ENCODE measurements at regions not wholly inside any gene's neighbourhood (a gene's known extent, or its start where the extent isn't known, plus 50 kb on each side); places are given as distances from the start of the nearest gene placed in this dataset.
"Not testable (repeated sequence)": the region's sequence is repeated elsewhere in the genome, so short reads cannot be mapped to it uniquely, and the experiment has no call there.

DNA sequence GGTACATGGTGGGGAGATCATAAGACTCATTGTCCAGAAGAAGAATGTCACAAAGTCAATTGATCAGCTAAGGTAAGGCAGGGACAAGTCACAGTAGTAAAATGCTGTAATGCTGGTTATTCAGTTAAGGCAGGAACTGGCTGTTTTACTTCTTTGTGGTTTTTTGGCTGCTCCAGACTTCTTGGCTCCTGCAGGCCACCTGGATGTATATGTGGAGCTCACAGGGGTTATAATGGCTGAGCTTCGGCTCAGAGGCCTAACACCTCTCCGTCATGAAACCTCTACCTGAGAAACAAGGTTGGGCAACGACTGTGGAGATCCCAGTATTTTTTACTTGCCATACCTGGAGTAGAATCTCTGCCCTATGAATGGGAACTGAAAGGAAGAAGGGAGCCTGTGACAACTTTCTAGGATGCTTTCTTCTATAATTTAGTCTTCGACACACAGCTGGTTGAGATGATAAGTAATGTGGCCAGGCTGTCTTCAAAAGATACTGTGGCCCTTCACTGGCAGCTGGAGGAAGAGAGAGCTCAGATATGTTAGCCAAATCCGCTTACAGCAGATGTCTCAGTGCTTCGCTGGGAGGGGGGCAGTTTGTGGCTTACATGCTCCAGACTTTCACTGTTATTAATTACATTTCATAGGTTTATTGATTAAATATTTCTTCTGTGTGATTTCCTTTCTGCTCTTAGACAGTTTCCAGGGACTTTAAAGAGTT, 887.8 kb downstream of the IGSF11 start:
- DNase-seq = no peak

DNA sequence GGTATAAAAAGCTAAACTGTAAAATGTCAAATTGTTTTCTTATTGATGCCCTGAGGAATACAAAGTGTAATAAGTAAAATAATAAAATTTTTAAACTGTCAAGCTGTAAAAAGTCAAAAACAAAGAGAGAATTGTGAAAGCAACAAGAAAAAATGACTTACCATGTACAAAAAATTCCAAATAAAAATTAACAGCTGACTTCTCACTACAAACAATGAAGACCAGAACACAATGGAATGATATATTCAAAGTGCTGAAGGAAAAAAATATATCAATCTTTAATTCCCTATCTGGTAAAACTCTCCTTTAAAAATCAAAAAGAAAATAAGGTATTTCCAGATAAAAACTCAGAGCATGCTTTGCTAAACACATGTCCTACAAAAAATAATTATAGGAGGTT, 883.5 kb downstream of the IGSF11 start:
- DNase-seq = no peak

DNA sequence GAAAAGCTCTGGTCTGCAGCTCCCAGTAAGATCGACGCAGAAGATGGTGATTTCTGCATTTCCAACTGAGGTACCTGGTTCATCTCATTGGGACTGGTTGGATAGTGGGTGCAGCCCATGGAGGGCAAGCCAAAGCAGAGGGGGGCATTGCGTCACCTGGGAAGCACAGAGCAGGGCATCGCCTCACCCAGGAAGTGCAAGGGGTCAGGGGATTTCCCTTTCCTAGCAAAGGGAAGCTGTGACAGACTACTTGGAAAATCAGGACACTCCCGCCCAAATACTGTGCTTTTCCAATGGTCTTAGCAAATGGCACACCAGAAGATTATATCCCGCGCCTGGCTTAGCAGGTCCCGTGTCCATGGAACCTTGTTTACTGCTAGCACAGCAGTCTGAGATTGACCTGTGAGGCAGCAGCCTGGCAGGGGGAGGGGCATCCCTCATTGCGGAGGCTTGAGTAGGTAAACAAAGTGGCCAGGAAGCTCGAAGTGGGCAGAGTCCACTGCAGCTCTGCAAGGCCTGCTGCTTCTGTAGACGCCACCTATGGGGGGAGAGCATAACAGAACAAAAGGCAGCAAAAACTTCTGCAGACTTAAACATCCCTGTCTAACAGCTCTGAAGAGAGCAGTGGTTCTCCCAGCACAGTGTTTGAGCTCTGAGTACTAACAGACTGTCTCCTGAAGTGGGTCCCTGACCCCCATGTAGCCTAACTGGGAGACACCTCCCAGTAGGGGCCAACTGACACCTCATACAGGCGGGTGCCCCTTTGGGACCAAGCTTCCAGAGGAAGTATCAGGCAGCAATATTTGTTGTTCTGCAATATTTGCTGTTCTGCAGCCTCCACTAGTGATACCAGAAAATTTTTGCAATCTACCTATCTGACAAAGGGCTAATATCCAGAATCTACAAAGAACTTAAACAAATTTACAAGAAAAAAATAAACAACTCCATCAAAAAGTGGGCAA, 871.7 kb downstream of the IGSF11 start:
- not testable (repeated sequence) for DNase-seq

DNA sequence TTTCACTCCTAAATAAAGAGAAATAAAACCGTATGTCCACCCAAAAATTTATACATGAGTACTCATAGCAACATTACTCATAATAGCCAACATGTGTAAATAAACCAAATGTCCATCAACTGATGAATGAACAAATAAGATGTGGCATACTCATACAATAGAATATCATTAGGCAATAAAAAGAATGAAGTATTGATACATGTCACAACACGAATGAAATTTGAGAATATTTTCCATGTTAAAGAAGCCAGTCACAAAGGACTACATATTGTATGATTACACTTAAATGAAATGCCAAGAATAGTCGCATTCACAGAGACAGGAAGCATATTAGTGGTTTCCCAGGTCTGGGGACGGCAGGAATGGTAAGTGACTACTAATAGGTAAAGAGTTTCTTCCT, 869.2 kb downstream of the IGSF11 start:
- DNase-seq = no peak

- DNase-seq = no peak
These were observed 867.1 kb downstream of the IGSF11 start for GRCh38 chr3:118167571-118167970.

- DNase-seq = no peak
These were observed 866.5 kb downstream of the IGSF11 start for GRCh38 chr3:118168175-118168574.

DNA sequence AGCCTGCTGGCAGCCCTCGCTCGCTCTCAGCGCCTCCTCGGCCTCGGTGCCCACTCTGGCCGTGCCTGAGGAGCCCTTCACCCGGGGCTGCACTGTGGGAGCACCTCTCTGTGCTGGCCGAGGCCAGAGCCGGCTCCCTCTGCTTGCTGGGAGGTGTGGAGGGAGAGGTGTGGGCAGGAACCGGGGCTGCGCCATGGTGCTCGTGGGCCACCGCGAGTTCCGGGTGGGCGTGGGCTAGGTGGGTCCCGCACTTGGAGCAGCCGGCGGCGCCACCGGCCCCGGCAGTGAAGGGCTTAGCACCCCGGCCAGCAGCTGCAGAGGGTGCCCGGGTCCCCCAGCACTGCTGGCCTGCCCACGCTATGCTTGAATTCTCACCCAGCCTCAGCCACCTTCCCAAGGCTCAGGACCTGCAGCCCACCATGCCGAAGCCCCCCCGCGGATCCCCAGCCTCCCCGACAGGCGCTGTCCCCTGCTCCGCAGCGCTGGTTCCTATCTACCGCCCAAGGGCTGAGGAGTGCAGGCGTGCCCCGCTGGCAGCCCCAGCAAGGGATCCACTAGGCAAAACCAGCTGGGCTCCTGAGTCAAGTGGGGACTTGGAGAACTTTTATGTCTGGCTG, 863.3 kb downstream of the IGSF11 start:
- DNase-seq = no peak

DNA sequence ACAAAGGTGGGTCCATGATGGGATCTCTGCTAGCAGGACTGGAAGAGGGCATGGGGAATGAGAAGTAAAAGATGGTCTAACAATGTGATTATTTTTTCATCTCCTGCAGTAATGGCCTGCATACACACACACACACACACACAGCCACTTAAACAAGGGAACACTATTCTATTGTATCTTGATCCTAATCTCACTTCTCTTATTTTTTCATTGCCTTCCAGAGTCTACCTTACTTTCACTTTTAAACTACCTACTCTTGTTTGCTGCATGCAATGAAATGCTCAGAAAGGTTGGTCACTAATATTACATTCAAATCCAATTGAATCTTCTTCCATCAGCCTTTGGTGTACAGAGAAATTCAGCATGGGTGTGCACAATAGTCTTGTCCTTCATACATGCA, 853.8 kb downstream of the IGSF11 start:
- no peak for DNase-seq

DNA sequence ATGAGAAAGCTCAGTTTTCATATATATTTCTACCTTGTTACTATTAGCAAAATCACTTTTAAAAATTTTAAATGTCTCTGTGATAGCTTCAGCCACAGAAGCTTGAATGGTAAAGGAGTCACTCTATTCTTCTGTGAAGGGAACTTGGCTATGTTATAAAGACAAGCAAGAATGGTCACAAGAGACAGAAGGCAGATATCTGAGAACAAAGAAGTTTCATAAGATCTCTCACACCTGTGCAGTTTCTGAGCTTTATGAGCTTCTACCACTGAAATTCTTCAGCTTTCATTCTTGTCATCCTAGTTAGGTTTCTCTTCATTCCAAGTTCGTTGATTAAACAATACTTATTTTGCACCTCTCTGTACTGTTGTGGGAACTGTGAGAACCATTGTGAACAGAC, 853.4 kb downstream of the IGSF11 start:
- no peak for DNase-seq

DNA sequence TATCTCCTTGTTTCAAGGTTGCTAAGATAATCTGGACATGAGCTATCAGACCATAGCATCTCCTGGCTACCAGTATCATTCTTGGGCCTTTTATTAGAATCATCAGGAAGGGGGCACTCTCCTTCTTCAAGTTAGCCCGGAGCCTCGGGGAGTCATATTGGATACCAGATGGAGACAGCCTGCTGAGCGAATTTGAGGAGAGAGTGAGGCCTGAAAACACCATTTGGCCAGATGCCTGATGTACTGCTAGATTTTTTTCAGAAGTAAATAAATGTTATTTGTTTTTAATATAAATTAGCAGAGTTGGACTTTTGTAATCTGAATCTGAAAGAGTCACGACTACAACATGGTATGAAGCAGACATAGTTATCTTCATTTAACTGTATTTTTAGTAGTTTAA, 848.6 kb downstream of the IGSF11 start:
- DNase-seq = no peak

DNA sequence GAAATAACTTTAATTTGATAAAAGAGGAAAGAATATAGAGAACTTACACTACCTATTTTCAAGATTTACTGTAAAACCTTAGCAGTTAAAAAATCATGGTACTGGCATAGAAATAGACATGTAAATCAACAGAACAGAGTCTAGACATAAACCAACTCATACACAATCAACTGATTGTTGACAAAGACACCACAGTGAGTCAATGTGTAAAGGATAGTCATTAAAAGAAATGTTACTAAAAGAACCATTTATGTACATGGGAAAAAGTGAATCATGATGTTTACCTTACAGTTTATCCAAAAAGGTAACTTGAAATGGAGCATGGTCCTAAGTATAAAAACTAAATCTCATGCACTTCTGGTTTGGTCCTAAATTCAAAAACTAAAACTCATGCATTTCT, 847.4 kb downstream of the IGSF11 start:
- DNase-seq = no peak

- no peak for DNase-seq
These were observed 838.5 kb downstream of the IGSF11 start for GRCh38 chr3:118196183-118196582.

DNA sequence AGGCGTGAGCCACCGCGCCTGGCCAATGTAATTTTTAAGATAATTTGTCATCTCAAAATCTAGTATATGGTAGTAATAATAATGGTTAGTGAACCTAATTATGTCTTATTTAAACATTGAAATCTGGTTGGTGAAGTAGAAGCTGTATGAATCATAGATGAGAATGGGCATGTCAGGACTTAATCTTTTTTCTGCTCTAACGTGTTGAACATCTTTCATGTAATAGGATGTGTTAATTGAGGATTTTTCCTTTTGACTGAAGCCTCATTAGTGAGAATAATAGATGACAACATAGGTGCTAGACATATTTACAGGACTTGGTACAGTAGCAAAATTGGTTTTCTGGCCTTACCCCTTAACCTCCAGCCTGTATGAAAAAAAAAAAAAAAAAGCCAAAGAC, 835.6 kb downstream of the IGSF11 start:
- no peak for DNase-seq

DNA sequence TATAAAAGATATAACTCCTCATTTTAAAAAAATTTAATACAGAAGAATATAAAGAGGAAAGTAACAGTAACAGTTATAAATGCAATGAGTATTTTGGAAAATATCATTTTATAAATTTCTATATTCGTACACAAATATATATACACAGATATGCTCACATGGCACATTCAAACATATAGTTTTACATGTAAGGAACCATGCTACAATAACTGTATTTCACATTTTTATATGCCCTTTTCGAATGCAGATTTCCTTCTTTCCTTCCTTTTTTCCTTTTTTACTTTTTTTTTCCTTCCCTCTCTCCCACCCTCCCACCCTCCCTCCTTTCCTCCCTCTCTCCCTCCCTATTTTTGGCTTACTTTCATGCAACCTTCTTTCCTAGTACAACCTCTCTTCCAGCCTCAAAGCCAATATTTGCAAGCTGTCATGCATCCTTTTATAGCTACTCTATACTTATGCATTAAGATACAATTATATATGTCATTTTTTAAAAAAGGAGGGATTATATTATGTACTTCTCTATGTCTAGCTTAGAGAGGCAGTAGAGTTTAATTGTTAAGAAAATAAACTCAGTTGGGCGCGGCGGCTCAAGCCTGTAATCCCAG, 830.5 kb downstream of the IGSF11 start:
- DNase-seq = no peak

GRCh38 chr3:118207271-118207670, 827.4 kb downstream of the IGSF11 start:
- DNase-seq = no peak

DNA sequence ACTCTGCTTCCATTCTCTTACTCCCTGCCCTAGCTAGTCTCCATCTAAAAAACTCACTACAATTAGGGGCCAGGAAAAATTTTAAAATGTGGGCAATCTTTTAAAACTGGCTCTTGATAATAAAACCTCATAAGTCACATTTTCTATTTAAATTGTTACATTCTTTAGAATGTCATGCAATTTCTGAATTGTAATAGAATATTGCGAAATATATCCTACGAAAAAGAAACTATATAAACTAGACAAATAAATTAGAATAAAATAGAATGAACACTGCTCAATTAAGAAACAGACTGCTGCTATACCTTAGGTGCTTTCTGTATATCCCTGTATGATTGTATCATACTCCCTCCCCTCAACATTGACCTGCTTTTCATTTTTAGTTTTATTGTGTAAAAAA, 826.0 kb downstream of the IGSF11 start:
- DNase-seq = no peak

DNA sequence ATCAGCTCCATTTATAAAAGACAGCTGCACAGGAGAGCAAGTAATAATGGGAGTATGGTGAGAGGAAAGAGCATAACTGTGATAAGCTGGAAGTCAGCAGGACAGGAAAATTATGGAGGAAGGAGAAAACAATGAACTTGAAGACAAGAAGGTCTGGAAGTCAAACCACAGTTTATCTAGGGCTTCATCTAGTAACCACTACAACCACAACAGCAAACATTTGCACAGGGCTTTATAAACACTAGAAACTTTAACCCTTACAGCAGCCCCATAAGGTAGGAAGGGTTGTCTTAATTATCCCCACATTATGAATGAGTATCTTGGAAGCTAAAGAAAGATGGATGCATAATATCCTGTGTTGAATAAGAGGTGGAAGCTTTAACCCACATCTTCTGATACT, 820.8 kb downstream of the IGSF11 start:
- no peak for DNase-seq

GRCh38 chr3:118226206-118226605, 808.4 kb downstream of the IGSF11 start:
- no peak for DNase-seq

DNA sequence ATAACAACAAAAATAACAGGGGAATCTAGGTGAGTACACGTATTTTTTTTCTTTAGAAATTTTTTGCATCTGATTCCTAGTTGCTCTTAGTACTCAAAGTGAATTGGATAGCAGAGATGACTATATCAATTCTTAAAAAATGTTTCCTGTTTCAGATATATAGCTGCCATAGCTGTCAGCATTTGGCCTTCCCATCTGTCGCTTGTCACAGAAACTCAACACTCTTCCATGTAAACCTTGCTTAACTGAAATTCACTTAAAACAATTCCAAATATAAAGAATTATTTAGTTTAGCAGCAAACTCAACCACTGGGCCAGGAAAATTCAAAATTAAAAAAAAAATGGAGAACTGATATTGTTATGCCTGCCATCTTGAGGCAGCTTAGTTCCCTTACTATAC, 807.5 kb downstream of the IGSF11 start:
- no peak for DNase-seq

GRCh38 chr3:118228151-118228550, 806.5 kb downstream of the IGSF11 start:
- DNase-seq = no peak

DNA sequence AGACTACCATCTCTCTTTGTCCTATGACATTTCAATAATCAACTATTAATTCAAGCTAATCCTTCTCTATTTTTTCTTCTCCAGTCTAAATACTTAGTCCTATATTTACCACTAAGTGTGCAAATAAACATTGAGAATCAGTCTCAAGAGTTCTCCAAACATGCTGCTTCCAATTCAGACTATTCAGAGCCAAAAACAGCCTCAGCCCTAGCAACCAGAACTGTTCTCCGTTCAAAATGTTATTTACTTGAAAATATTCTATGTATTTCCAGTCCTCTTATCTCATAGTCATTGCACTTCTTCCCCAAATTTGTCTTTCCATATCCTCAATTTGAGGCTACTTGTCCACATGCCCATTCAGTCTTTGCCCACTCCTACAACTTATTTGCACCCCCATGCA, 805.5 kb downstream of the IGSF11 start:
- DNase-seq = no peak

GRCh38 chr3:118231578-118231977, 803.1 kb downstream of the IGSF11 start:
- DNase-seq = no peak

GRCh38 chr3:118239253-118239652, 795.4 kb downstream of the IGSF11 start:
- no peak for DNase-seq

Data from CD4-positive, alpha-beta T cell treated with Interleukin-17A for 1 hour (primary cell).